Ishikawa (cell line): ENCODE measurements at regions not wholly inside any gene's neighbourhood (a gene's known extent, or its start where the extent isn't known, plus 50 kb on each side); places are given as distances from the start of the nearest gene placed in this dataset.

Source experiments
- CEBPB ChIP-seq: IDR thresholded peaks from 2 replicates; pipeline ENCODE4 v1.6.1; 2012
- CREB1 ChIP-seq: IDR thresholded peaks from 2 replicates; pipeline ENCODE4 v1.6.1; 2012; ENCODE audit warnings: low read depth
- EP300 ChIP-seq: IDR thresholded peaks from 2 replicates; pipeline ENCODE4 v1.6.1; 2012; ENCODE audit warnings: borderline replicate concordance
- NFIC ChIP-seq: IDR thresholded peaks from 2 replicates; pipeline ENCODE4 v1.6.1; 2012
- RAD21 ChIP-seq: IDR thresholded peaks from 2 replicates; pipeline ENCODE4 v1.6.1; 2012; ENCODE audit warnings: low read depth
- TEAD4 ChIP-seq: IDR thresholded peaks from 2 replicates; pipeline ENCODE4 v1.6.1; 2012
- ZBTB7A ChIP-seq: IDR thresholded peaks from 2 replicates; pipeline ENCODE4 v1.6.1; 2012; ENCODE audit warnings: low read depth
- TF ChIP-seq, protein P1 (sequence below): IDR thresholded peaks from 2 replicates; pipeline ENCODE4 v1.6.1; 2012
- TF ChIP-seq, protein P2 (sequence below): IDR thresholded peaks from 2 replicates; pipeline ENCODE4 v1.6.1; 2012
- TF ChIP-seq, protein P3 (sequence below): IDR thresholded peaks from 2 replicates; pipeline ENCODE4 v1.6.1; 2012; ENCODE audit warnings: low read depth, mild to moderate bottlenecking

DNA sequence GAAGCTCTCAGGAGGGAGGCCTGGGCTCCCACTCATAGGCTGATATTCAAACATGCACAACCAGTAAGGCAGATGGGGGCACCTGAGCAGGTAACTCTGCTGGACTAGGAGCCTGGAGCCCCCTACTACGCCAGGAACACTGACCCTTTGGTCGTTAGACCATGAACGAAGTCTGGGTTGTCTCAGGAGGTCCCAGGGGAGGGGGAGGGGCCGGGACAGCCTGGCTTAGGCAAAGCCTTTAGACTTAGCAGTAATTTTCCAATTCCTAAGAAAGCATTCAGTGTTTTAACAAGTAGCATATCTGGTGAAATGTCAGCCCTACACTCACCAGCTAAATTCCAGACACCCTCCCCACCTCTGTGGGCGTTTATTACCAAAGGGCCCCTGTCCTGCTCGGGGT lies 67.4 kb upstream of the ST8SIA2 start:
- TF ChIP-seq CREB1 (no peak), ZBTB7A (no peak), RAD21 (no peak), EP300 (no peak), TEAD4 (no peak), CEBPB (no peak), NFIC (no peak)
- TF ChIP-seq, protein P1, sequence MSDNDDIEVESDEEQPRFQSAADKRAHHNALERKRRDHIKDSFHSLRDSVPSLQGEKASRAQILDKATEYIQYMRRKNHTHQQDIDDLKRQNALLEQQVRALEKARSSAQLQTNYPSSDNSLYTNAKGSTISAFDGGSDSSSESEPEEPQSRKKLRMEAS = no peak
- TF ChIP-seq, protein P2, sequence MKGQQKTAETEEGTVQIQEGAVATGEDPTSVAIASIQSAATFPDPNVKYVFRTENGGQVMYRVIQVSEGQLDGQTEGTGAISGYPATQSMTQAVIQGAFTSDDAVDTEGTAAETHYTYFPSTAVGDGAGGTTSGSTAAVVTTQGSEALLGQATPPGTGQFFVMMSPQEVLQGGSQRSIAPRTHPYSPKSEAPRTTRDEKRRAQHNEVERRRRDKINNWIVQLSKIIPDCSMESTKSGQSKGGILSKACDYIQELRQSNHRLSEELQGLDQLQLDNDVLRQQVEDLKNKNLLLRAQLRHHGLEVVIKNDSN = no peak
- TF ChIP-seq, protein P3, sequence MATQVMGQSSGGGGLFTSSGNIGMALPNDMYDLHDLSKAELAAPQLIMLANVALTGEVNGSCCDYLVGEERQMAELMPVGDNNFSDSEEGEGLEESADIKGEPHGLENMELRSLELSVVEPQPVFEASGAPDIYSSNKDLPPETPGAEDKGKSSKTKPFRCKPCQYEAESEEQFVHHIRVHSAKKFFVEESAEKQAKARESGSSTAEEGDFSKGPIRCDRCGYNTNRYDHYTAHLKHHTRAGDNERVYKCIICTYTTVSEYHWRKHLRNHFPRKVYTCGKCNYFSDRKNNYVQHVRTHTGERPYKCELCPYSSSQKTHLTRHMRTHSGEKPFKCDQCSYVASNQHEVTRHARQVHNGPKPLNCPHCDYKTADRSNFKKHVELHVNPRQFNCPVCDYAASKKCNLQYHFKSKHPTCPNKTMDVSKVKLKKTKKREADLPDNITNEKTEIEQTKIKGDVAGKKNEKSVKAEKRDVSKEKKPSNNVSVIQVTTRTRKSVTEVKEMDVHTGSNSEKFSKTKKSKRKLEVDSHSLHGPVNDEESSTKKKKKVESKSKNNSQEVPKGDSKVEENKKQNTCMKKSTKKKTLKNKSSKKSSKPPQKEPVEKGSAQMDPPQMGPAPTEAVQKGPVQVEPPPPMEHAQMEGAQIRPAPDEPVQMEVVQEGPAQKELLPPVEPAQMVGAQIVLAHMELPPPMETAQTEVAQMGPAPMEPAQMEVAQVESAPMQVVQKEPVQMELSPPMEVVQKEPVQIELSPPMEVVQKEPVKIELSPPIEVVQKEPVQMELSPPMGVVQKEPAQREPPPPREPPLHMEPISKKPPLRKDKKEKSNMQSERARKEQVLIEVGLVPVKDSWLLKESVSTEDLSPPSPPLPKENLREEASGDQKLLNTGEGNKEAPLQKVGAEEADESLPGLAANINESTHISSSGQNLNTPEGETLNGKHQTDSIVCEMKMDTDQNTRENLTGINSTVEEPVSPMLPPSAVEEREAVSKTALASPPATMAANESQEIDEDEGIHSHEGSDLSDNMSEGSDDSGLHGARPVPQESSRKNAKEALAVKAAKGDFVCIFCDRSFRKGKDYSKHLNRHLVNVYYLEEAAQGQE = no peak
